ENCODE measurements at regions not wholly inside any gene's neighbourhood (a gene's known extent, or its start where the extent isn't known, plus 50 kb on each side); places are given as distances from the start of the nearest gene placed in this dataset.

GRCh38 chr2:82256288-82256687 lies 1951.7 kb upstream of the LRRTM1 start:
- no peaks in the 10 kb centered on the region for H3K36me3 ChIP-seq
- H3K9me3 ChIP-seq = peaks cover 0 to 5% (median 0%) of the 10 kb centered on the region in 4 donors
- DNase-seq (no peak), ATAC-seq (ENCODE audit: low FRiP score in 2 of 2) (no peak)
- H3K4me1 ChIP-seq = no peaks in the 10 kb centered on the region
- no peak overlapping the region for H3K27ac ChIP-seq
- TF ChIP-seq EP300 (IDR thresholded peaks at IDR 0.05) (no peak), POLR2AphosphoS5 (IDR thresholded peaks at IDR 0.05) (no peak), POLR2A (IDR thresholded peaks at IDR 0.05) (no peak)
- TF ChIP-seq, protein P1, sequence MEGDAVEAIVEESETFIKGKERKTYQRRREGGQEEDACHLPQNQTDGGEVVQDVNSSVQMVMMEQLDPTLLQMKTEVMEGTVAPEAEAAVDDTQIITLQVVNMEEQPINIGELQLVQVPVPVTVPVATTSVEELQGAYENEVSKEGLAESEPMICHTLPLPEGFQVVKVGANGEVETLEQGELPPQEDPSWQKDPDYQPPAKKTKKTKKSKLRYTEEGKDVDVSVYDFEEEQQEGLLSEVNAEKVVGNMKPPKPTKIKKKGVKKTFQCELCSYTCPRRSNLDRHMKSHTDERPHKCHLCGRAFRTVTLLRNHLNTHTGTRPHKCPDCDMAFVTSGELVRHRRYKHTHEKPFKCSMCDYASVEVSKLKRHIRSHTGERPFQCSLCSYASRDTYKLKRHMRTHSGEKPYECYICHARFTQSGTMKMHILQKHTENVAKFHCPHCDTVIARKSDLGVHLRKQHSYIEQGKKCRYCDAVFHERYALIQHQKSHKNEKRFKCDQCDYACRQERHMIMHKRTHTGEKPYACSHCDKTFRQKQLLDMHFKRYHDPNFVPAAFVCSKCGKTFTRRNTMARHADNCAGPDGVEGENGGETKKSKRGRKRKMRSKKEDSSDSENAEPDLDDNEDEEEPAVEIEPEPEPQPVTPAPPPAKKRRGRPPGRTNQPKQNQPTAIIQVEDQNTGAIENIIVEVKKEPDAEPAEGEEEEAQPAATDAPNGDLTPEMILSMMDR (IDR thresholded peaks at IDR 0.05) = no peak
- 78 to 84% methylated on average over 3 of the region's 3 CpGs for WGBS, 2 donors
- no peaks in the 10 kb centered on the region for H3K27me3 ChIP-seq
- no peak overlapping the region for H3K4me3 ChIP-seq

GRCh38 chr2:82254728-82255127 lies 1950.2 kb upstream of the LRRTM1 start:
- Histone ChIP-seq H3K27me3 (no peaks in the 10 kb centered on the region), H3K4me1 (no peaks in the 10 kb centered on the region), H3K27ac (no peak overlapping the region), H3K9me3 (peaks cover 0 to 5% (median 0%) of the 10 kb centered on the region in 4 donors), H3K4me3 (no peak overlapping the region), H3K36me3 (no peaks in the 10 kb centered on the region)
- TF ChIP-seq, protein P1 (IDR thresholded peaks at IDR 0.05) = no peak
- TF ChIP-seq EP300 (IDR thresholded peaks at IDR 0.05) = no peak
- DNase-seq (no peak), ATAC-seq (ENCODE audit: low FRiP score in 2 of 2) (no peak)

- no peaks in the 10 kb centered on the region for H3K27me3 ChIP-seq
- 65 to 69% methylated on average over 1 of the region's 1 CpG for WGBS, 2 donors
- no peak overlapping the region for H3K4me3 ChIP-seq
- DNase-seq (no peak), ATAC-seq (ENCODE audit: low FRiP score in 2 of 2) (no peak)
- H3K36me3 ChIP-seq = no peaks in the 10 kb centered on the region
- TF ChIP-seq EP300 (IDR thresholded peaks at IDR 0.05) (no peak), POLR2A (IDR thresholded peaks at IDR 0.05) (no peak), POLR2AphosphoS5 (IDR thresholded peaks at IDR 0.05) (no peak)
- TF ChIP-seq, protein P1 (IDR thresholded peaks at IDR 0.05) = no peak
- no peaks in the 10 kb centered on the region for H3K9me3 ChIP-seq
- no peaks in the 10 kb centered on the region for H3K4me1 ChIP-seq
- no peak overlapping the region for H3K27ac ChIP-seq
These were observed 1941.7 kb upstream of the LRRTM1 start for GRCh38 chr2:82246220-82246775.

DNA sequence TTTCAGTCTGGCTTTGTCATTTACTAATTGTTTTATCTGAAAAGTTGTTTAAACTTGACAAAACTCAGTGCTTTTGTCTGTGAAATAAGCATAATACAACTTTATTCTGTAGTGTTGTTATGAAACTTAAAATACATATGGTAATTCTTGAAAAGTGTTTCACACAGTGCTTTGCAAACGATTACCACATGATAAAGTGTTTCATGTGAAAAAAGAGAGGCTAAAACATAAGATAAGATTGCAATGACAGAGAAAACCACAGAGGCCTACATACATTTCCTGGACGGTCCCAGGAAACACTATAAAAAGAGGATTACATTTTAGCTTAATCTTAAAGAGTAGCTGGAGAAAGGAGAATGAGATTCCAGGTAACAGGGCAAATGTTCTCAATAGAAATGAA lies 1934.6 kb upstream of the LRRTM1 start:
- Histone ChIP-seq H3K27me3 (no peaks in the 10 kb centered on the region), H3K36me3 (no peaks in the 10 kb centered on the region), H3K9me3 (no peaks in the 10 kb centered on the region), H3K27ac (no peak overlapping the region), H3K4me1 (no peaks in the 10 kb centered on the region), H3K4me3 (no peak overlapping the region)
- ATAC-seq (ENCODE audit: low FRiP score in 2 of 2) = no peak
- WGBS, 2 donors = 45 to 48% methylated on average over 2 of the region's 2 CpGs
- no peak for DNase-seq
- no peak for TF ChIP-seq POLR2A (IDR thresholded peaks at IDR 0.05)
- no peak for TF ChIP-seq EP300 (IDR thresholded peaks at IDR 0.05)
- TF ChIP-seq, protein P1 (IDR thresholded peaks at IDR 0.05) = no peak
- TF ChIP-seq POLR2AphosphoS5 (IDR thresholded peaks at IDR 0.05) = no peak

DNA sequence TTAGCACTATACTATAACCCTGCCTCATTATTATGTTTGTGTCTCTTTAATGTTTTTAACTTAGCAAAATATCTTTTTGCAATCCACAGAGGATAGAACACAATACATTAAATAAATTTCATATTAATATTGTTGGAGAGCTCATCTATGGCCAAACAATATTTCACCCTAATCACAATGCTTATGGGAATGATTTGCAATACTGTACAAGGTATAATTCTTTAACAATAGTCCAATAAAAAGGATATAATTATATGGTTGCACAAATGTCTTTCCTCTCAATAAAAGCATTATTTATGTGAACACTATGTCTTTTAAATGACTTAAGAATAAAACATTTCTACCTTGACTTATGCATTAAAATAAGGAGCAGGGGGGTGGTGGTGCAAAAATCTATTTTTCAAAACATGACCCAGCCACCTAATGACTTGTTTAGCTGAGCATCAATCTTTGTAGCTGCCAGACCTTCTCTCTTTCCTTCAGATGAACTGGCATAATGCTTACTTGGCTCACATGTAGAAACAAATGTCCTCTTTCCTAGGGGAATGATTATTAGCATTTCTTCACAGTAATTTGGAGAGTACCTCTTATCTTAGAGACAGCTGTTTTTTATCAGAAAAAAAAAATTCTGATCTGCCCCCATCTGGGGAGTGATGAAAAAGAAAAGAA lies 1933.6 kb upstream of the LRRTM1 start:
- no peak for TF ChIP-seq POLR2A (IDR thresholded peaks at IDR 0.05)
- TF ChIP-seq, protein P1 (IDR thresholded peaks at IDR 0.05) = no peak
- no peak for TF ChIP-seq POLR2AphosphoS5 (IDR thresholded peaks at IDR 0.05)
- TF ChIP-seq EP300 (IDR thresholded peaks at IDR 0.05) = no peak
- H3K4me1 ChIP-seq = no peaks in the 10 kb centered on the region

More for the DNA sequence above, 1933.6 kb upstream of the LRRTM1 start:
- H3K27me3 ChIP-seq = no peaks in the 10 kb centered on the region
- DNase-seq = no peak
- no peaks in the 10 kb centered on the region for H3K36me3 ChIP-seq
- H3K27ac ChIP-seq = no peak overlapping the region
- no peaks in the 10 kb centered on the region for H3K9me3 ChIP-seq
- no peak for ATAC-seq (ENCODE audit: low FRiP score in 2 of 2)
- no peak overlapping the region for H3K4me3 ChIP-seq

Measured in upper lobe of left lung (tissue), 6 donors.